Omental fat pad (tissue), 3 donors: ENCODE measurements at regions not wholly inside any gene's neighbourhood (a gene's known extent, or its start where the extent isn't known, plus 50 kb on each side); places are given as distances from the start of the nearest gene placed in this dataset.

Experiments used
- ATAC-seq: fragments of 150-250 bp; one replicate; pipeline ENCODE4 v1.9.1; 2016; ENCODE audit warnings: mild to moderate bottlenecking, moderate library complexity; ENCODE audit not compliant: low FRiP score
- DNase-seq: peaks from one replicate; pipeline ENCODE4 v3.0.0-alpha.2; 2019; ENCODE audit warnings: low spot score
- CTCF ChIP-seq, 3 donors: fragments of 450-650 bp; IDR thresholded peaks; one replicate each; pipeline ENCODE4 v1.5.1; 2016 to 2017; ENCODE audit warnings: antibody characterized with exemption in 3 of 3, mild to moderate bottlenecking in 3 of 3, moderate library complexity in 2 of 3

DNA sequence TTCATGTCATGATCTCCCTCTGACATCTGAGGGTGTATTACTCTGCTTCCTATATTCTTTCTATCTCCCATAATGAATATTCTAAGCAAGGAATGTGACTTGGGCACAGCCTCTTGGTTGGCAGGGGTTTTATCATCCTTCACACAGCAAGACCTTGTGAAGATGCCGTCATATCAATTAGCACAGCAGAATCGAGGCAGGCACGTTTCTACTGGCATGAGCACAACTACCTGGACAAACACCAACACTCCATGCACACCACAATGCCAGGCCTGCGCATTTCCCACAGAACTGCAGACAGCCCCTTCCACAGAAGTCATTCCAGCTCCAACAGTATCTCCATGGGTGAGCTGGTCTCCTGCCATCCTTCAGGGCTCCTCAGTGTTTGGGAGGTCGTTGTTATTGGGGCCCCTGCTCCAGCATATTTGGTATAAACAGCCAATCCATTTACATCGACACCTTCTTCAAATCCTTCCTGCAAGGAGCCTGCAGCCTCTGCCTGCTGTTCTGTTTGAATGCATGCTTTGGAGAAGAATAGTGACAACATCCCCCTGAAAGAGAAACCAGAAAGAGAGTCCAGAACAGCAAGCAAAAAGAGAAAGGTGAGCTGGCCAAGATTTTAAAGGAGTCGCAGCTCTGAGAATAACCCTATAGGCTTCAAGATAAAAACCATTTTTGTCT, 275.5 kb downstream of the SHOX2 start:
- DNase-seq = no peak
- no peak for ATAC-seq
- no peak for TF ChIP-seq CTCF (IDR thresholded peaks at IDR 0.05)

GRCh38 chr3:157829786-157830185, 276.4 kb downstream of the SHOX2 start:
- ATAC-seq = no peak

GRCh38 chr3:157824281-157824680, 281.9 kb downstream of the SHOX2 start:
- no peak for TF ChIP-seq CTCF (IDR thresholded peaks at IDR 0.05)
- ATAC-seq = no peak
- no peak for DNase-seq

More at GRCh38 chr3:157829786-157830185, 276.4 kb downstream of the SHOX2 start:
- no peak for TF ChIP-seq CTCF (IDR thresholded peaks at IDR 0.05)
- no peak for DNase-seq

DNA sequence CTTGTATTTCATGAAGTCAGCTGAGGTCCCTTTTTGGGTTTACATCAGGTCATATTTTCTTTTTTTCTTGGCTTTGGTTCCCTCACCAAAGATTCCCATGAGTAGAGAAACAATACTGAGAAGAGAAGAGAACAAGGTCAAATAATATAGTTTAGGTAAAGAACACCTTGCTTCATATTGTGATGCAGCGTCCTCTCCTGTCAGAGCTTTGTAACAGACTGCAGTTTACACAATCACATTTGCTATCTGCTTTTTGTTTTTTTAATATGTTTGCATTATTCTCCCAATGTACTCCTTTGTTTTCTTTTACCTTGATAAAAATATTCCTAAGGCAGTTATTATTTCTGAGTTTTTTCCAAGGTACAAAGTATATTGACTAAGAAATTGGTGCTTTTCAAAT, 283.2 kb downstream of the SHOX2 start:
- ATAC-seq (no peak), DNase-seq (no peak)
- TF ChIP-seq CTCF (IDR thresholded peaks at IDR 0.05) = no peak

- DNase-seq = no peak
- no peak for ATAC-seq
- no peak for TF ChIP-seq CTCF (IDR thresholded peaks at IDR 0.05)
Observed at GRCh38 chr3:157820157-157820517, 286.1 kb downstream of the SHOX2 start.

DNA sequence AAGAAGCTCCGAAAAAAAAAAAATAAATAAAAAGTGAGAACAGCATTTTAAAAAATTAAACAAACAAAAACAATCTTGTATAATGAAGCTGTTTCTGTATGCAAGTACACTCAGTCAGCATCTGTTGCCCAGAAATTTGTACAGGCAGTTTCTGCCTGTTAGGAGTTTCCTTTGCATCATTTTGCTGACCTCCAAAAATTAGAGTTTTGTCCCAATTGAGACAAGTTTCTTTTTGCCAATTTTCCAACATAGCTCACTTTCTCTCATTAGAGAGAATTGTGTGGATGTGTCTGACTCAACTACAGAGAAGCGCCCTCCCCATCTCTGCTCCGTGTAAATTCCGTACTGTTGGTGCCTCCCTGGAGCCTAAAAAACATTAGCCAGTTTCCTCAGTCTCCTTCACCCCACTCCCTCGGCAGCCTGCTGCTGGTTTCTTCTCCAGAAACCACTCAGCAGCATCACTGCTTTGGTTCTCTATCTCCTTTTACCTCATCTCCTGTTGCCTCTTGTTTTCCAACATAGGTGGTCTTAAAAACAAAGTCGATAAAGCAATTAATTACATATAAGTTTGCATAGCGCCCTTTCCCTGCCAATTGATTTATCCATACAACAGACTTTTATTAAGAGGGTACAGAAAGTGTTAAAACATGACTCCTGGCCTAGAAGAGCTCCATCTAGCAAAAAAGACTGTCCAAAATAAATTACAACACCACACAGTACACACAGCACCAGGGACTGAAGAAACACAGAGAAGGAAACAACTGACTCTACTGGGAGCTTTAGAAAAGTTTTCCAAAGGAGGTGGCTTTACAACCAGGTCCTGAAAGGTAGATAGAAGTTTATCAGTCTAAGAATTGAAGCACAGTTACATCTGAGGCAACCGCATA, 286.7 kb downstream of the SHOX2 start:
- DNase-seq = no peak

More for the DNA sequence above, 286.7 kb downstream of the SHOX2 start:
- ATAC-seq = no peak
- TF ChIP-seq CTCF (IDR thresholded peaks at IDR 0.05) = no peak
